Activated T-cell treated with anti-CD3 and anti-CD28 coated beads, Interleukin-2, amount 50 U/mL, for 4 hours (primary cell): ENCODE measurements at regions not wholly inside any gene's neighbourhood (a gene's known extent, or its start where the extent isn't known, plus 50 kb on each side); places are given as distances from the start of the nearest gene placed in this dataset.
"Not testable (repeated sequence)": the region's sequence is repeated elsewhere in the genome, so short reads cannot be mapped to it uniquely, and the experiment has no call there.

Experiments used
- ATAC-seq, 2 donors: fragments of 200-7000 bp; cut with Tn5 transposase; one replicate each; pipeline ENCODE4 v1.10.0; 2021
- DNase-seq: peaks from one replicate; pipeline ENCODE4 v3.0.0-alpha.2; 2020
- H3K27me3 Mint-ChIP-seq: one replicate; pipeline ENCODE4 v1.8.0; 2021; ENCODE audit warnings: low read depth, mixed read lengths
- H3K36me3 Mint-ChIP-seq: one replicate; pipeline ENCODE4 v1.8.0; 2022; ENCODE audit warnings: mixed read lengths; ENCODE audit not compliant: insufficient read depth
- H3K4me1 Mint-ChIP-seq: one replicate; pipeline ENCODE4 v1.8.0; 2021; ENCODE audit warnings: low read depth, mixed read lengths
- H3K4me3 Mint-ChIP-seq: one replicate; pipeline ENCODE4 v1.8.0; 2021; ENCODE audit warnings: mild to moderate bottlenecking, moderate library complexity, mixed read lengths
- H3K9me3 Mint-ChIP-seq: one replicate; pipeline ENCODE4 v1.8.0; 2021; ENCODE audit warnings: mixed read lengths

- DNase-seq (no peak), ATAC-seq (no peak)
- no peaks in the 10 kb centered on the region for H3K9me3 Mint-ChIP-seq
- H3K4me3 Mint-ChIP-seq: no peak overlapping the region
- H3K36me3 Mint-ChIP-seq: no peaks in the 10 kb centered on the region
- H3K4me1 Mint-ChIP-seq: no peaks in the 10 kb centered on the region
- no peaks in the 10 kb centered on the region for H3K27me3 Mint-ChIP-seq
Observed at GRCh38 chr11:38448284-38448683, 1850.2 kb upstream of the RAG2 start.

- no peak for ATAC-seq
- H3K36me3 Mint-ChIP-seq: no peaks in the 10 kb centered on the region
- peaks cover 2% of the 10 kb centered on the region for H3K9me3 Mint-ChIP-seq
- no peak for DNase-seq
- H3K4me1 Mint-ChIP-seq: no peaks in the 10 kb centered on the region
- H3K4me3 Mint-ChIP-seq: no peak overlapping the region
- no peaks in the 10 kb centered on the region for H3K27me3 Mint-ChIP-seq
Observed at GRCh38 chr11:38446336-38446735, 1848.3 kb upstream of the RAG2 start.

- Mint-ChIP-seq H3K9me3 (peaks cover 9% of the 10 kb centered on the region), H3K4me3 (no peak overlapping the region), H3K4me1 (no peaks in the 10 kb centered on the region), H3K36me3 (no peaks in the 10 kb centered on the region), H3K27me3 (no peaks in the 10 kb centered on the region)
- DNase-seq (no peak), ATAC-seq (no peak)
Observed at GRCh38 chr11:38438091-38438490, 1840.1 kb upstream of the RAG2 start.

GRCh38 chr11:38425578-38425977, 1827.5 kb upstream of the RAG2 start:
- peaks cover 3% of the 10 kb centered on the region for H3K9me3 Mint-ChIP-seq
- H3K27me3 Mint-ChIP-seq: no peaks in the 10 kb centered on the region
- H3K4me1 Mint-ChIP-seq: no peaks in the 10 kb centered on the region
- DNase-seq (no peak), ATAC-seq (no peak)
- no peaks in the 10 kb centered on the region for H3K36me3 Mint-ChIP-seq
- H3K4me3 Mint-ChIP-seq: no peak overlapping the region

- Mint-ChIP-seq H3K4me3 (no peak overlapping the region), H3K36me3 (no peaks in the 10 kb centered on the region), H3K9me3 (no peaks in the 10 kb centered on the region), H3K4me1 (no peaks in the 10 kb centered on the region), H3K27me3 (no peaks in the 10 kb centered on the region)
- ATAC-seq (no peak), DNase-seq (no peak)
Observed at GRCh38 chr11:38423042-38423441, 1825.0 kb upstream of the RAG2 start.

- no peaks in the 10 kb centered on the region for H3K36me3 Mint-ChIP-seq
- no peak overlapping the region for H3K4me3 Mint-ChIP-seq
- DNase-seq (no peak), ATAC-seq (no peak)
- H3K27me3 Mint-ChIP-seq: no peaks in the 10 kb centered on the region
- H3K9me3 Mint-ChIP-seq: peaks cover 15% of the 10 kb centered on the region
- no peaks in the 10 kb centered on the region for H3K4me1 Mint-ChIP-seq
Observed at GRCh38 chr11:38416141-38416540, 1818.1 kb upstream of the RAG2 start.

- H3K27me3 Mint-ChIP-seq: no peaks in the 10 kb centered on the region
- no peaks in the 10 kb centered on the region for H3K36me3 Mint-ChIP-seq
- DNase-seq (no peak), ATAC-seq (no peak)
- H3K9me3 Mint-ChIP-seq: peaks cover 18% of the 10 kb centered on the region
- H3K4me3 Mint-ChIP-seq: no peak overlapping the region
- no peaks in the 10 kb centered on the region for H3K4me1 Mint-ChIP-seq
Observed at GRCh38 chr11:38411149-38411548, 1813.1 kb upstream of the RAG2 start.

GRCh38 chr11:38402063-38402462, 1804.0 kb upstream of the RAG2 start:
- H3K27me3 Mint-ChIP-seq: no peaks in the 10 kb centered on the region

GRCh38 chr11:38392176-38392575, 1794.1 kb upstream of the RAG2 start:
- no peaks in the 10 kb centered on the region for H3K4me1 Mint-ChIP-seq
- H3K4me3 Mint-ChIP-seq: no peak overlapping the region
- no peaks in the 10 kb centered on the region for H3K36me3 Mint-ChIP-seq
- H3K9me3 Mint-ChIP-seq: peaks cover 21% of the 10 kb centered on the region
- DNase-seq: no peak
- H3K27me3 Mint-ChIP-seq: no peaks in the 10 kb centered on the region
- ATAC-seq: no peak

More at GRCh38 chr11:38402063-38402462, 1804.0 kb upstream of the RAG2 start:
- Mint-ChIP-seq H3K4me1 (no peaks in the 10 kb centered on the region), H3K9me3 (peaks cover 22% of the 10 kb centered on the region), H3K36me3 (no peaks in the 10 kb centered on the region), H3K4me3 (no peak overlapping the region)
- DNase-seq: no peak
- no peak for ATAC-seq

GRCh38 chr11:38384568-38384967, 1786.5 kb upstream of the RAG2 start:
- DNase-seq (no peak), ATAC-seq (no peak)
- Mint-ChIP-seq H3K27me3 (no peaks in the 10 kb centered on the region), H3K36me3 (no peaks in the 10 kb centered on the region), H3K9me3 (peaks cover 10% of the 10 kb centered on the region), H3K4me1 (no peaks in the 10 kb centered on the region), H3K4me3 (no peak overlapping the region)

GRCh38 chr11:38365274-38365673, 1767.2 kb upstream of the RAG2 start:
- Mint-ChIP-seq H3K27me3 (no peaks in the 10 kb centered on the region), H3K4me3 (no peak overlapping the region), H3K9me3 (peaks cover 13% of the 10 kb centered on the region), H3K4me1 (no peaks in the 10 kb centered on the region), H3K36me3 (no peaks in the 10 kb centered on the region)
- ATAC-seq (no peak), DNase-seq (no peak)

- no peaks in the 10 kb centered on the region for H3K36me3 Mint-ChIP-seq
- H3K4me1 Mint-ChIP-seq: no peaks in the 10 kb centered on the region
- H3K9me3 Mint-ChIP-seq: peaks cover 24% of the 10 kb centered on the region
- DNase-seq (no peak), ATAC-seq (no peak)
- no peak overlapping the region for H3K4me3 Mint-ChIP-seq
- H3K27me3 Mint-ChIP-seq: no peaks in the 10 kb centered on the region
Observed at GRCh38 chr11:38356255-38356654, 1758.2 kb upstream of the RAG2 start.

GRCh38 chr11:38345286-38345685, 1747.2 kb upstream of the RAG2 start:
- H3K4me3 Mint-ChIP-seq: no peak overlapping the region

GRCh38 chr11:38341612-38342011, 1743.6 kb upstream of the RAG2 start:
- DNase-seq, H3K4me3 Mint-ChIP-seq, ATAC-seq, H3K36me3 Mint-ChIP-seq, H3K27me3 Mint-ChIP-seq, H3K4me1 Mint-ChIP-seq: not testable (repeated sequence)
- peaks cover 22% of the 10 kb centered on the region for H3K9me3 Mint-ChIP-seq

More at GRCh38 chr11:38345286-38345685, 1747.2 kb upstream of the RAG2 start:
- no peaks in the 10 kb centered on the region for H3K27me3 Mint-ChIP-seq
- H3K36me3 Mint-ChIP-seq: no peaks in the 10 kb centered on the region
- DNase-seq: no peak
- H3K4me1 Mint-ChIP-seq: no peaks in the 10 kb centered on the region
- peaks cover 14% of the 10 kb centered on the region for H3K9me3 Mint-ChIP-seq
- no peak for ATAC-seq

- H3K9me3 Mint-ChIP-seq: peaks cover 21% of the 10 kb centered on the region
- DNase-seq (no peak), ATAC-seq (no peak)
- H3K4me1 Mint-ChIP-seq: no peaks in the 10 kb centered on the region
- no peaks in the 10 kb centered on the region for H3K27me3 Mint-ChIP-seq
- H3K4me3 Mint-ChIP-seq: no peak overlapping the region
- no peaks in the 10 kb centered on the region for H3K36me3 Mint-ChIP-seq
Observed at GRCh38 chr11:38339835-38340440, 1741.9 kb upstream of the RAG2 start.

- ATAC-seq, DNase-seq, H3K4me3 Mint-ChIP-seq, H3K4me1 Mint-ChIP-seq, H3K27me3 Mint-ChIP-seq, H3K36me3 Mint-ChIP-seq: not testable (repeated sequence)
- H3K9me3 Mint-ChIP-seq: peaks cover 17% of the 10 kb centered on the region
Observed at GRCh38 chr11:38338022-38338421, 1740.0 kb upstream of the RAG2 start.
